CD4-positive, alpha-beta T cell treated with Interferon alpha-2 for 1 hour (primary cell): ENCODE measurements at regions not wholly inside any gene's neighbourhood (a gene's known extent, or its start where the extent isn't known, plus 50 kb on each side); places are given as distances from the start of the nearest gene placed in this dataset.
A peak's percentile ranks its signal among the peaks of the same experiment; 100 is the strongest.
"Not testable (repeated sequence)": the region's sequence is repeated elsewhere in the genome, so short reads cannot be mapped to it uniquely, and the experiment has no call there.

Source experiments
- DNase-seq, 2 donors: peaks; one replicate each; pipeline ENCODE4 v3.0.0-alpha.2; 2020 to 2022

- DNase-seq = no peak
Measured at GRCh38 chr18:62442391-62442790, 80.4 kb upstream of the ZCCHC2 start.

GRCh38 chr18:62445386-62445917 is 77.4 kb upstream of the ZCCHC2 start:
- DNase-seq = no peak

- DNase-seq = no peak
Measured at GRCh38 chr18:62446511-62446910, 76.3 kb upstream of the ZCCHC2 start.

- no peak for DNase-seq
Measured at GRCh38 chr18:62447652-62448051, 75.2 kb upstream of the ZCCHC2 start.

GRCh38 chr18:62448426-62448825 is 74.4 kb upstream of the ZCCHC2 start:
- DNase-seq = no peak

- DNase-seq = no peak
Measured at GRCh38 chr18:62449490-62450104, 73.2 kb upstream of the ZCCHC2 start.

GRCh38 chr18:62450175-62450545 is 72.7 kb upstream of the ZCCHC2 start:
- DNase-seq = no peak

GRCh38 chr18:62450546-62451410 is 72.0 kb upstream of the ZCCHC2 start:
- peak in 1 of 2 donors; percentile 22 for DNase-seq

- DNase-seq = peak in 1 of 2 donors; percentile 8
Measured at GRCh38 chr18:62452280-62452831, 70.5 kb upstream of the ZCCHC2 start.

GRCh38 chr18:62453864-62454263 is 69.0 kb upstream of the ZCCHC2 start:
- DNase-seq = no peak

- no peak for DNase-seq
Measured at GRCh38 chr18:62454527-62454926, 68.3 kb upstream of the ZCCHC2 start.

GRCh38 chr18:62455222-62455621 is 67.6 kb upstream of the ZCCHC2 start:
- no peak for DNase-seq

- DNase-seq = no peak
Measured at GRCh38 chr18:62457877-62458276, 64.9 kb upstream of the ZCCHC2 start.

GRCh38 chr18:62458346-62458745 is 64.5 kb upstream of the ZCCHC2 start:
- peak in 1 of 2 donors; percentile 7 for DNase-seq

GRCh38 chr18:62458868-62459716 is 63.7 kb upstream of the ZCCHC2 start:
- DNase-seq = no peak

- no peak for DNase-seq
Measured at GRCh38 chr18:62460851-62461300, 61.9 kb upstream of the ZCCHC2 start.

- no peak for DNase-seq
Measured at GRCh38 chr18:62461591-62461990, 61.2 kb upstream of the ZCCHC2 start.

- DNase-seq = no peak
Measured at GRCh38 chr18:62464266-62464665, 58.6 kb upstream of the ZCCHC2 start.

- DNase-seq = not testable (repeated sequence)
Measured at GRCh38 chr18:62469131-62469530, 53.7 kb upstream of the ZCCHC2 start.
